A549 (cell line): ENCODE measurements at regions not wholly inside any gene's neighbourhood (a gene's known extent, or its start where the extent isn't known, plus 50 kb on each side); places are given as distances from the start of the nearest gene placed in this dataset.

ENCODE experiments used
- ATAC-seq, 2 experiments: fragments of 200-7000 bp in 1 of 2; fragments of >200 bp in 1 of 2; cut with Nextera tagmentation in 1 of 2; cut with Tn5 transposase in 1 of 2; 3 replicates each; pipeline versions ENCODE4 v1.8.0 to v1.9.1; 2018 to 2020; ENCODE audit warnings: mild to moderate bottlenecking in 1 of 2, moderate library complexity in 1 of 2
- CTCF ChIA-PET: fragments of 300-600 bp; sonication (Branson Sonifier 250); formaldehyde crosslinking; extraction: SDS; loops from one replicate; lab custom pipeline; 2021; ENCODE audit warnings: antibody characterized with exemption, inconsistent platforms; lab: Yijun Ruan, JAX
- POLR2A ChIA-PET: fragments of 350-600 bp; formaldehyde crosslinking; extraction: SDS; loops from one replicate; lab custom pipeline; 2021; ENCODE audit warnings: antibody characterized with exemption, inconsistent platforms; lab: Yijun Ruan, JAX
- DNase-seq, 2 experiments: peaks; one replicate each; pipeline versions ENCODE4 v3.0.0 to v3.0.0-alpha.2; 2011 to 2016; ENCODE audit warnings: low read depth in 1 of 2, low spot score in 1 of 2
- FAIRE-seq: peaks from 2 replicates; lab custom pipeline; 2011; peaks lifted over from hg19 to GRCh38; lab: Jason Lieb, UNC
- H3K27ac ChIP-seq, 2 experiments: fragments of >200 bp; sonication (Bioruptor Twin); formaldehyde crosslinking; 3 replicates each; pipeline ENCODE4 v1.5.1; 2016 to 2017
- H3K4me1 ChIP-seq: fragments of >200 bp; sonication (Bioruptor Twin); formaldehyde crosslinking; 3 replicates; pipeline ENCODE4 v1.6.1; 2016
- H3K4me2 ChIP-seq: fragments of >200 bp; sonication (Bioruptor Twin); formaldehyde crosslinking; 3 replicates; pipeline ENCODE4 v1.6.1; 2016
- H3K4me3 ChIP-seq: fragments of >200 bp; sonication (Bioruptor Twin); formaldehyde crosslinking; 3 replicates; pipeline ENCODE4 v1.5.1; 2016
- H3K9me3 ChIP-seq: fragments of >200 bp; sonication (Bioruptor Twin); formaldehyde crosslinking; 3 replicates; pipeline ENCODE4 v1.6.1; 2016
- CBX2 ChIP-seq: fragments of 200-600 bp; sonication (generic); IDR thresholded peaks from 2 replicates; pipeline ENCODE4 v1.6.1; 2016; ENCODE audit warnings: low read depth, mild to moderate bottlenecking, borderline replicate concordance
- CBX8 ChIP-seq: fragments of 200-600 bp; sonication (generic); IDR thresholded peaks from 2 replicates; pipeline ENCODE4 v1.6.1; 2016
- EHMT2 ChIP-seq: fragments of 200-600 bp; sonication (generic); IDR thresholded peaks from 2 replicates; pipeline ENCODE4 v1.6.1; 2016; ENCODE audit warnings: antibody characterized with exemption, low read depth, mild to moderate bottlenecking, moderate library complexity
- EP300 ChIP-seq, 2 experiments: fragments of >200 bp; sonication (Bioruptor Twin); formaldehyde crosslinking; IDR thresholded peaks; 2 replicates in 1 of 2; 3 replicates in 1 of 2; pipeline ENCODE4 v1.6.1; 2016 to 2017
- FOSL2 ChIP-seq, 2 experiments: fragments of 450-650 bp in 1 of 2; fragments of >200 bp in 1 of 2; sonication (Bioruptor Twin) in 1 of 2; formaldehyde crosslinking; IDR thresholded peaks; 2 replicates each; pipeline versions ENCODE4 v1.5.0 to v1.6.1; 2016 to 2020; ENCODE audit warnings: mild to moderate bottlenecking in 1 of 2, moderate library complexity in 1 of 2
- GATA3 ChIP-seq: IDR thresholded peaks from 2 replicates; pipeline ENCODE4 v1.6.1; 2012; ENCODE audit warnings: borderline replicate concordance
- HOXB13 ChIP-seq: fragments of 250-450 bp; sonication (Bioruptor Pico); IDR thresholded peaks from 2 replicates; pipeline ENCODE4 v1.5.0; 2020; ENCODE audit warnings: low read depth, mild to moderate bottlenecking, moderate library complexity
- MAZ ChIP-seq: fragments of 150-350 bp; IDR thresholded peaks from 2 replicates; pipeline ENCODE4 v1.6.1; 2014; ENCODE audit warnings: antibody characterized with exemption, low read depth, low read length, borderline replicate concordance
- MYC ChIP-seq: IDR thresholded peaks from 2 replicates; pipeline ENCODE4 v1.6.1; 2012; ENCODE audit warnings: mild to moderate bottlenecking, inconsistent platforms, low read length, improper control_type of control experiment, borderline replicate concordance
- NFE2L2 ChIP-seq: fragments of 150-350 bp; conservative IDR thresholded peaks from 2 replicates; pipeline ENCODE4 v1.6.1; 2014; ENCODE audit warnings: low read length
- NPAS2 ChIP-seq: fragments of 250-450 bp; sonication (Bioruptor Pico); IDR thresholded peaks from 2 replicates; pipeline ENCODE4 v1.8.0; 2022; ENCODE audit warnings: mild to moderate bottlenecking, moderate library complexity, borderline replicate concordance
- RFX5 ChIP-seq: fragments of 450-650 bp; IDR thresholded peaks from 2 replicates; pipeline ENCODE4 v1.7.1; 2014; ENCODE audit warnings: antibody characterized with exemption, mild to moderate bottlenecking, moderate library complexity
- SMC3 ChIP-seq: fragments of >200 bp; sonication (Bioruptor Twin); formaldehyde crosslinking; IDR thresholded peaks from 3 replicates; pipeline ENCODE4 v1.6.1; 2018; ENCODE audit warnings: inconsistent platforms
- TFCP2L1 ChIP-seq: fragments of 250-450 bp; sonication (Bioruptor Pico); IDR thresholded peaks from 2 replicates; pipeline ENCODE4 v1.5.0; 2021; ENCODE audit warnings: mild to moderate bottlenecking
- TP53 ChIP-seq: fragments of 250-450 bp; sonication (Bioruptor Pico); IDR thresholded peaks from 2 replicates; pipeline ENCODE4 v1.5.0; 2021; ENCODE audit warnings: mild to moderate bottlenecking, moderate library complexity
- ZC3H11A ChIP-seq: fragments of 450-650 bp; IDR thresholded peaks from 2 replicates; pipeline ENCODE4 v1.6.1; 2014; ENCODE audit warnings: antibody characterized with exemption, mild to moderate bottlenecking
- ZSCAN20 ChIP-seq: fragments of 250-450 bp; sonication (Bioruptor Pico); IDR thresholded peaks from 2 replicates; pipeline ENCODE4 v1.8.0; 2022; ENCODE audit warnings: mild to moderate bottlenecking, moderate library complexity
- WGBS: methylation state at CpG from one replicate; pipeline ENCODE4 v1.1.6; 2017; ENCODE audit errors: missing lambda C conversion rate; 5-methylcytosine and 5-hydroxymethylcytosine counted together
- TF ChIP-seq, protein P1 (sequence below): fragments of >200 bp; sonication (Bioruptor Twin); formaldehyde crosslinking; IDR thresholded peaks from 3 replicates; pipeline ENCODE4 v1.5.1; 2016
- TF ChIP-seq, protein P2 (sequence below): fragments of 150-350 bp; IDR thresholded peaks from 2 replicates; pipeline ENCODE4 v1.6.1; 2014; ENCODE audit warnings: low read depth, mild to moderate bottlenecking, low read length
- TF ChIP-seq, protein P3 (sequence below): IDR thresholded peaks from 2 replicates; pipeline ENCODE4 v1.6.1; 2012; ENCODE audit warnings: low read depth, borderline replicate concordance
- TF ChIP-seq, protein P4 (sequence below): fragments of >200 bp; sonication (Bioruptor Twin); formaldehyde crosslinking; IDR thresholded peaks from 3 replicates; pipeline ENCODE4 v1.6.1; 2016

DNA sequence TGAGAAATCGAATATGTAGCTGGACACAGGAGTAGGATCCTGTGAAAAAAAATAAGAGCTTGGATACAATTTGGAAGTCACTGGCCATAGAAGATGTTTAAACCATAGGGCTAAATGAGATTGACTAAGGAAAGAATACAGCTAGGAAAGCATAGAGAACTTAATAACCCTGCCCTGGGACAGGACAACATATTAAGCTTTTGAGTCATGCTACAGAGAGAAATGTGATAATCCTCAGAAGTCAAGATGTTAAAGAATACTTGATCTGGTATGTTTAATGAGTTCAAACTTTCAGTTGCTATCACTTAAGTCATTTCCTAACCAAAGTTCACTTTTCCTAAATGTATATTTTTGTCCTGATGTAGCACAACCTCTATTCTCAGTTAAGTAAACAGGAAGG lies 154.6 kb upstream of the TSHZ2 start:
- ChIA-PET CTCF (no interaction called here), POLR2A (no interaction called here)
- FAIRE-seq: no peak
- no peak for ATAC-seq
- H3K9me3 ChIP-seq: no peaks in the 10 kb centered on the region
- H3K4me1 ChIP-seq: no peaks in the 10 kb centered on the region
- no peak overlapping the region for H3K4me3 ChIP-seq
- H3K4me2 ChIP-seq: no peak overlapping the region
- 0% methylated on average over 1 of the region's 1 CpG for WGBS
- no peak overlapping the region for H3K27ac ChIP-seq
- DNase-seq: no peak
- TF ChIP-seq SMC3: no peak

DNA sequence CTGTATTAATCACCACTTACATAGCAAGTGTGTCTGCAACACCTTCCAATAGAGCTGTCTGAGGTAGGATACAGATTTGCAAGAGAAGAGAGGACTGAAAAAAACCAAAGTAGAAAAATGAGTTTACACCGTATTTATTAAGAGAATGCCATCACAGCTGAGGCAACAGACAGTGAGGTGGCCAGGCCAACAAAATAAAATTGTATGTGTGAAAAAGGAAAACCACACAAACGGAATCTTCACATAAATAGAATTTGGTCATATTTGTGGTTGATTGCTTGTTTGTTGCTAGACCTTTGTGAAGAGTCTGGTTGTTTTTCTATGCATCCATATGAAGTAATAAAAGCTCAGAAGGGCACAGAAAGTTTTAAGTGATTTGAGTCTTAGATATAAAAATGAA lies 157.8 kb upstream of the TSHZ2 start:
- WGBS: 0% methylated on average over 2 of the region's 2 CpGs
- POLR2A ChIA-PET: no interaction called here
- FAIRE-seq (no peak), DNase-seq (no peak), ATAC-seq (no peak)
- H3K4me1 ChIP-seq: no peaks in the 10 kb centered on the region
- H3K4me2 ChIP-seq: no peak overlapping the region
- no peaks in the 10 kb centered on the region for H3K9me3 ChIP-seq
- TF ChIP-seq TP53 (CRISPR knock-in tag) (no peak), EHMT2 (no peak)
- TF ChIP-seq, protein P1, sequence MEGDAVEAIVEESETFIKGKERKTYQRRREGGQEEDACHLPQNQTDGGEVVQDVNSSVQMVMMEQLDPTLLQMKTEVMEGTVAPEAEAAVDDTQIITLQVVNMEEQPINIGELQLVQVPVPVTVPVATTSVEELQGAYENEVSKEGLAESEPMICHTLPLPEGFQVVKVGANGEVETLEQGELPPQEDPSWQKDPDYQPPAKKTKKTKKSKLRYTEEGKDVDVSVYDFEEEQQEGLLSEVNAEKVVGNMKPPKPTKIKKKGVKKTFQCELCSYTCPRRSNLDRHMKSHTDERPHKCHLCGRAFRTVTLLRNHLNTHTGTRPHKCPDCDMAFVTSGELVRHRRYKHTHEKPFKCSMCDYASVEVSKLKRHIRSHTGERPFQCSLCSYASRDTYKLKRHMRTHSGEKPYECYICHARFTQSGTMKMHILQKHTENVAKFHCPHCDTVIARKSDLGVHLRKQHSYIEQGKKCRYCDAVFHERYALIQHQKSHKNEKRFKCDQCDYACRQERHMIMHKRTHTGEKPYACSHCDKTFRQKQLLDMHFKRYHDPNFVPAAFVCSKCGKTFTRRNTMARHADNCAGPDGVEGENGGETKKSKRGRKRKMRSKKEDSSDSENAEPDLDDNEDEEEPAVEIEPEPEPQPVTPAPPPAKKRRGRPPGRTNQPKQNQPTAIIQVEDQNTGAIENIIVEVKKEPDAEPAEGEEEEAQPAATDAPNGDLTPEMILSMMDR: no peak
- no peak overlapping the region for H3K27ac ChIP-seq
- H3K4me3 ChIP-seq: no peak overlapping the region
- CTCF ChIA-PET: interaction anchor here (0.7 kb wide), 1 partner anchor 9 kb away, joined by 3 read pairs; no protein-coding TSS in a partner anchor

DNA sequence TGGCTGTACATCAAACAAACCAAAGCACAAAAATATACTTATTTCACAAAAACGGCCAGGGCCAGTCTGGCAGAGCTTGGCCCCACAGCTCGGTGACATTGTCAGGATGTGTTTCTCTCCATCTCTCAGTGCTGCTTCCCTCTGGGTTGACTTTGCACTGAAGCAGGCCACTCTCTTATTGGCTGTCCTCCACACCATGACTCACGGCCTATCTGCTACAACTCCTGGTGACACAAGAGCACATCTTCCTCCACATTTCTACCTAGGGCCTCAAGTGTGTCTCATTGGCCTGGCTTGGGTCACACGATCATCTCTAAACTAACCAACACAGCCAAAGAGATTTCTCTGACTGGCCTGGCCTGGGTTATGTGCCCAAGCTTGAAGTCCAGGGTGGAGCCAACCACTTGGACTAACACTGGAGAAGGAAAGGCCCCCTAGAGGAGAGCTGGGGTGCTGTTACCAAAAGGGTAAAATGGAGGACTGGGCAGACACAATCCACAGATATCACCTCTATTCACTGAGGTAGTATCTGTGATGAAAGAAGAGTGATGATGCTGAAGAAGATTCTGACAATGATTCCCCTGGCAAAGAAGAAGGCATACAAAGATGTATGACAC lies 159.8 kb upstream of the TSHZ2 start:
- no peak for FAIRE-seq
- peak in 1 of 2 experiments; percentile 59; a peak in 3 of 6 replicates for ATAC-seq
- 1% methylated on average over 4 of the region's 4 CpGs for WGBS

More for the DNA sequence above, 159.8 kb upstream of the TSHZ2 start:
- Histone ChIP-seq H3K9me3 (no peaks in the 10 kb centered on the region), H3K27ac (no peak overlapping the region), H3K4me1 (no peaks in the 10 kb centered on the region), H3K4me2 (no peak overlapping the region), H3K4me3 (no peak overlapping the region)
- TF ChIP-seq, protein P2, sequence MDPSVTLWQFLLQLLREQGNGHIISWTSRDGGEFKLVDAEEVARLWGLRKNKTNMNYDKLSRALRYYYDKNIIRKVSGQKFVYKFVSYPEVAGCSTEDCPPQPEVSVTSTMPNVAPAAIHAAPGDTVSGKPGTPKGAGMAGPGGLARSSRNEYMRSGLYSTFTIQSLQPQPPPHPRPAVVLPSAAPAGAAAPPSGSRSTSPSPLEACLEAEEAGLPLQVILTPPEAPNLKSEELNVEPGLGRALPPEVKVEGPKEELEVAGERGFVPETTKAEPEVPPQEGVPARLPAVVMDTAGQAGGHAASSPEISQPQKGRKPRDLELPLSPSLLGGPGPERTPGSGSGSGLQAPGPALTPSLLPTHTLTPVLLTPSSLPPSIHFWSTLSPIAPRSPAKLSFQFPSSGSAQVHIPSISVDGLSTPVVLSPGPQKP: no peak
- TF ChIP-seq EP300 (IDR thresholded peaks at IDR 0.05): no peak
- no peak for TF ChIP-seq HOXB13 (CRISPR knock-in tag)
- no peak for TF ChIP-seq GATA3
- no peak for TF ChIP-seq TFCP2L1 (CRISPR knock-in tag)
- TF ChIP-seq ZSCAN20 (CRISPR knock-in tag): no peak
- TF ChIP-seq MAZ: no peak
- TF ChIP-seq RFX5: no peak
- no peak for TF ChIP-seq CBX2
- TF ChIP-seq, protein P3, sequence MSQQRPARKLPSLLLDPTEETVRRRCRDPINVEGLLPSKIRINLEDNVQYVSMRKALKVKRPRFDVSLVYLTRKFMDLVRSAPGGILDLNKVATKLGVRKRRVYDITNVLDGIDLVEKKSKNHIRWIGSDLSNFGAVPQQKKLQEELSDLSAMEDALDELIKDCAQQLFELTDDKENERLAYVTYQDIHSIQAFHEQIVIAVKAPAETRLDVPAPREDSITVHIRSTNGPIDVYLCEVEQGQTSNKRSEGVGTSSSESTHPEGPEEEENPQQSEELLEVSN: no peak
- no peak for TF ChIP-seq NFE2L2
- TF ChIP-seq ZC3H11A: no peak
- no peak for TF ChIP-seq FOSL2 (IDR thresholded peaks at IDR 0.05)
- TF ChIP-seq FOSL2 (CRISPR knock-in tag; IDR thresholded peaks at IDR 0.05): no peak
- TF ChIP-seq, protein P4, sequence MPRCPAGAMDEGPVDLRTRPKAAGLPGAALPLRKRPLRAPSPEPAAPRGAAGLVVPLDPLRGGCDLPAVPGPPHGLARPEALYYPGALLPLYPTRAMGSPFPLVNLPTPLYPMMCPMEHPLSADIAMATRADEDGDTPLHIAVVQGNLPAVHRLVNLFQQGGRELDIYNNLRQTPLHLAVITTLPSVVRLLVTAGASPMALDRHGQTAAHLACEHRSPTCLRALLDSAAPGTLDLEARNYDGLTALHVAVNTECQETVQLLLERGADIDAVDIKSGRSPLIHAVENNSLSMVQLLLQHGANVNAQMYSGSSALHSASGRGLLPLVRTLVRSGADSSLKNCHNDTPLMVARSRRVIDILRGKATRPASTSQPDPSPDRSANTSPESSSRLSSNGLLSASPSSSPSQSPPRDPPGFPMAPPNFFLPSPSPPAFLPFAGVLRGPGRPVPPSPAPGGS: no peak
- TF ChIP-seq SMC3: no peak
- no peak for TF ChIP-seq CBX8
- no peak for TF ChIP-seq NPAS2 (CRISPR knock-in tag)
- no peak for TF ChIP-seq MYC
- CTCF ChIA-PET: interaction anchor here (1.1 kb wide), 1 partner anchor 21 kb away, joined by 3 read pairs; no protein-coding TSS in a partner anchor
- POLR2A ChIA-PET: no interaction called here
- DNase-seq: peak in 1 of 2 experiments; percentile 10
